GM18951 (cell line): ENCODE measurements at regions not wholly inside any gene's neighbourhood (a gene's known extent, or its start where the extent isn't known, plus 50 kb on each side); places are given as distances from the start of the nearest gene placed in this dataset.
"Not testable (repeated sequence)": the region's sequence is repeated elsewhere in the genome, so short reads cannot be mapped to it uniquely, and the experiment has no call there.

ENCODE experiments used
- POLR2A ChIP-seq: IDR thresholded peaks from 4 replicates; pipeline ENCODE4 v1.6.1; 2011; ENCODE audit warnings: mild to moderate bottlenecking; ENCODE audit not compliant: insufficient read length, insufficient read depth; ENCODE audit errors: extremely low read depth
- in situ Hi-C: fragments of 300-500 bp; cut with MboI; formaldehyde crosslinking; loops from one replicate; pipeline ENCODE4 v1.12.0; 2022; ENCODE audit warnings: low sequenced_read_pairs, mixed read lengths, inconsistent platforms; ENCODE audit not compliant: unreplicated experiment

- no peak for TF ChIP-seq POLR2A
- in situ Hi-C loops, result no loop called here
Measured at GRCh38 chr22:35170716-35171697, 86.3 kb upstream of the HMGXB4 start.

- in situ Hi-C loops, result no loop called here
Measured at GRCh38 chr22:35172442-35172841, 84.9 kb upstream of the HMGXB4 start.

GRCh38 chr22:35173655-35174054 is 83.6 kb upstream of the HMGXB4 start:
- TF ChIP-seq POLR2A, result no peak
- in situ Hi-C loops, result no loop called here

More at GRCh38 chr22:35172442-35172841, 84.9 kb upstream of the HMGXB4 start:
- no peak for TF ChIP-seq POLR2A

GRCh38 chr22:35174401-35175038 is 82.8 kb upstream of the HMGXB4 start:
- TF ChIP-seq POLR2A, result no peak
- in situ Hi-C loops, result no loop called here

GRCh38 chr22:35175392-35175791 is 81.9 kb upstream of the HMGXB4 start:
- in situ Hi-C loops, result no loop called here
- TF ChIP-seq POLR2A, result no peak

- in situ Hi-C loops, result no loop called here
- no peak for TF ChIP-seq POLR2A
Measured at GRCh38 chr22:35177811-35178210, 79.5 kb upstream of the HMGXB4 start.

- in situ Hi-C loops, result no loop called here
- no peak for TF ChIP-seq POLR2A
Measured at GRCh38 chr22:35178446-35178845, 78.8 kb upstream of the HMGXB4 start.

GRCh38 chr22:35183917-35184316 is 73.4 kb upstream of the HMGXB4 start:
- in situ Hi-C loops, result no loop called here
- no peak for TF ChIP-seq POLR2A

- in situ Hi-C loops, result no loop called here
Measured at GRCh38 chr22:35186492-35186891, 70.8 kb upstream of the HMGXB4 start.

GRCh38 chr22:35188930-35189329 is 68.4 kb upstream of the HMGXB4 start:
- in situ Hi-C loops, result not testable (repeated sequence)

More at GRCh38 chr22:35186492-35186891, 70.8 kb upstream of the HMGXB4 start:
- TF ChIP-seq POLR2A, result no peak

GRCh38 chr22:35189559-35189958 is 67.7 kb upstream of the HMGXB4 start:
- in situ Hi-C loops, result no loop called here
- no peak for TF ChIP-seq POLR2A

- in situ Hi-C loops, result no loop called here
- no peak for TF ChIP-seq POLR2A
Measured at GRCh38 chr22:35191412-35191811, 65.9 kb upstream of the HMGXB4 start.

GRCh38 chr22:35192129-35192918 is 65.0 kb upstream of the HMGXB4 start:
- in situ Hi-C loops, result no loop called here

More at GRCh38 chr22:35192129-35192918, 65.0 kb upstream of the HMGXB4 start:
- no peak for TF ChIP-seq POLR2A
